Heart right ventricle (tissue), 16 donors: ENCODE measurements at regions not wholly inside any gene's neighbourhood (a gene's known extent, or its start where the extent isn't known, plus 50 kb on each side); places are given as distances from the start of the nearest gene placed in this dataset.

Experiments
- ATAC-seq, 8 donors: fragments of 200-7000 bp; cut with Tn5 transposase; one replicate each; pipeline ENCODE4 v1.9.1; 2020; ENCODE audit warnings: mild to moderate bottlenecking in 8 of 8, moderate library complexity in 8 of 8, moderate number of reproducible peaks in 1 of 8
- DNase-seq, 2 donors: peaks; one replicate each; pipeline ENCODE4 v3.0.0-alpha.2; 2020
- H3K27ac ChIP-seq, 10 donors: fragments of 200-600 bp; sonication (generic) in 2 of 10; one replicate each; pipeline versions ENCODE4 v1.5.0 to v1.8.0; 2020 to 2022; ENCODE audit warnings: mild to moderate bottlenecking in 3 of 10
- H3K27me3 ChIP-seq, 7 donors: fragments of 200-600 bp; one replicate each; pipeline ENCODE4 v1.8.0; 2021 to 2022; ENCODE audit warnings: mild to moderate bottlenecking in 2 of 7
- H3K36me3 ChIP-seq, 9 donors: fragments of 200-600 bp; sonication (generic) in 1 of 9; one replicate each; pipeline versions ENCODE4 v1.5.0 to v1.8.0; 2020 to 2022; ENCODE audit warnings: mild to moderate bottlenecking in 2 of 9
- H3K4me1 ChIP-seq, 9 donors: fragments of 200-600 bp; sonication (generic) in 1 of 9; one replicate each; pipeline versions ENCODE4 v1.5.0 to v1.8.0; 2020 to 2022; ENCODE audit warnings: mild to moderate bottlenecking in 4 of 9
- H3K4me3 ChIP-seq, 10 donors: fragments of 200-600 bp; sonication (generic) in 2 of 10; one replicate each; pipeline versions ENCODE4 v1.5.0 to v1.8.0; 2020 to 2022; ENCODE audit warnings: mild to moderate bottlenecking in 7 of 10, moderate library complexity in 2 of 10
- H3K9me3 ChIP-seq, 11 donors: fragments of 200-600 bp in 10 of 11; sonication (generic) in 2 of 11; one replicate each; pipeline versions ENCODE4 v1.5.0 to v1.8.0; 2013 to 2022; ENCODE audit warnings: mild to moderate bottlenecking in 2 of 11, control low read depth in 1 of 11, moderate library complexity in 1 of 11
- CTCF ChIP-seq, 9 donors: fragments of 200-600 bp; sonication (generic) in 2 of 9; IDR thresholded peaks; one replicate each; pipeline versions ENCODE4 v1.5.0 to v1.8.0; 2021 to 2022; ENCODE audit warnings: antibody characterized with exemption in 9 of 9, mild to moderate bottlenecking in 5 of 9, moderate library complexity in 1 of 9
- WGBS, 2 donors: extraction: QIAGEN DNeasy Blood & Tissue Kit; methylation state at CpG; one replicate each; pipeline ENCODE4 v1.1.7; 2013; ENCODE audit warnings: inconsistent platforms in 1 of 2; 5-methylcytosine and 5-hydroxymethylcytosine counted together
- intact Hi-C, 10 donors: fragments of 100-400 bp; cut with DNase I; formaldehyde crosslinking; loops; one replicate each; pipeline versions ENCODE4 v1.11.1 to v1.14.2; 2022
- donor health status: Arrhythmogenic right ventricular cardiomyopathy.
- donor health status: ischemic (EF 13 %, LVEDD 7.1; RV severe dilation, severe dysfunction).
- donor health status: healthy with polysubstance abuse.
- donor health status: DM: no; HTN: yes; CAD: no.
- donor health status: DM: no; HTN: no; CAD: no.
- donor health status: ischemic (EF 25% LVEDD 6.9; RV normal size, moderate dysfunction).
- donor health status: ischemic (EF 25% LVEDD 5.7; RV mildly dilated, moderate dysfunction).
- donor health status: healthy.
- donor health status: DM: yes; HTN: yes; CAD: no.
- donor health status: Ischemic cardiomyopathy.
- donor health status: ischemic (EF 35%, LVEDD 5.7; RV mildly dilated, moderate dysfunction).
- donor health status: nonischemic (EF 11% LVEDD 7.7; RV severe dilation, severe dysfunction).
- donor health status: DM: yes; HTN: yes; CAD: no.
- donor health status: PGD.
- donor health status: ischemic (EF 29% LVEDD 5.4; RV normal size, mild dysfunction).
- donor health status: nonischemic (EF 23%, LVEDD 6.1; RV moderate dilation, normal function).

GRCh38 chr4:107317611-107318010 is 281.5 kb upstream of the DKK2 start:
- DNase-seq: no peak
- Histone ChIP-seq H3K4me1 (no peaks in the 10 kb centered on the region), H3K36me3 (no peaks in the 10 kb centered on the region), H3K27ac (no peak overlapping the region), H3K27me3 (no peaks in the 10 kb centered on the region), H3K9me3 (peaks cover 0 to 6% (median 0%) of the 10 kb centered on the region in 11 donors), H3K4me3 (no peak overlapping the region)
- no peak for TF ChIP-seq CTCF (IDR thresholded peaks at IDR 0.05)
- intact Hi-C loops: no loop called here
- ATAC-seq: no peak

- Histone ChIP-seq H3K9me3 (no peaks in the 10 kb centered on the region), H3K36me3 (no peaks in the 10 kb centered on the region), H3K27me3 (no peaks in the 10 kb centered on the region), H3K4me1 (no peaks in the 10 kb centered on the region), H3K4me3 (no peak overlapping the region), H3K27ac (no peak overlapping the region)
- ATAC-seq (no peak), DNase-seq (no peak)
- no peak for TF ChIP-seq CTCF (IDR thresholded peaks at IDR 0.05)
- intact Hi-C loops: no loop called here
Measured at GRCh38 chr4:107315584-107315983, 279.5 kb upstream of the DKK2 start.

GRCh38 chr4:107314156-107314555 is 278.0 kb upstream of the DKK2 start:
- no peak overlapping the region for H3K4me3 ChIP-seq
- no peaks in the 10 kb centered on the region for H3K9me3 ChIP-seq
- no peaks in the 10 kb centered on the region for H3K4me1 ChIP-seq
- DNase-seq (no peak), ATAC-seq (no peak)
- H3K27me3 ChIP-seq: no peaks in the 10 kb centered on the region
- TF ChIP-seq CTCF (IDR thresholded peaks at IDR 0.05): no peak
- 86 to 91% methylated on average over 1 of the region's 1 CpG for WGBS, 2 donors
- H3K36me3 ChIP-seq: no peaks in the 10 kb centered on the region
- intact Hi-C loops: no loop called here
- no peak overlapping the region for H3K27ac ChIP-seq

GRCh38 chr4:107312366-107312765 is 276.3 kb upstream of the DKK2 start:
- 79 to 84% methylated on average over 4 of the region's 4 CpGs for WGBS, 2 donors
- intact Hi-C loops: no loop called here

More at GRCh38 chr4:107312366-107312765, 276.3 kb upstream of the DKK2 start:
- no peak for ATAC-seq
- TF ChIP-seq CTCF (IDR thresholded peaks at IDR 0.05): no peak
- DNase-seq: no peak
- no peaks in the 10 kb centered on the region for H3K27me3 ChIP-seq
- H3K9me3 ChIP-seq: no peaks in the 10 kb centered on the region
- H3K4me1 ChIP-seq: no peaks in the 10 kb centered on the region
- no peaks in the 10 kb centered on the region for H3K36me3 ChIP-seq
- H3K27ac ChIP-seq: no peak overlapping the region
- H3K4me3 ChIP-seq: no peak overlapping the region
